Prostate gland (tissue), 2 donors: ENCODE measurements at regions not wholly inside any gene's neighbourhood (a gene's known extent, or its start where the extent isn't known, plus 50 kb on each side); places are given as distances from the start of the nearest gene placed in this dataset.

Experiments used
- DNase-seq: peaks from one replicate; pipeline ENCODE4 v3.0.0-alpha.2; 2019; ENCODE audit warnings: low spot score
- H3K27ac ChIP-seq, 2 donors: fragments of 200-600 bp; sonication (generic); 2 replicates each; pipeline ENCODE4 v1.5.1; 2017 to 2019
- H3K27me3 ChIP-seq: fragments of 200-600 bp; sonication (generic); replicated peaks from 2 replicates; pipeline ENCODE4 v1.5.1; 2019; ENCODE audit not compliant: insufficient read depth
- H3K36me3 ChIP-seq, 2 donors: fragments of 200-600 bp; sonication (generic); 1 replicate in 1 of 2; 2 replicates in 1 of 2; pipeline versions ENCODE4 v1.5.1 to v1.8.1; 2017 to 2019
- H3K4me1 ChIP-seq: fragments of 200-600 bp; sonication (generic); replicated peaks from 2 replicates; pipeline ENCODE4 v1.5.1; 2019
- H3K4me3 ChIP-seq, 2 donors: fragments of 200-600 bp; sonication (generic); 2 replicates each; pipeline ENCODE4 v1.5.1; 2017 to 2019
- H3K9me3 ChIP-seq: fragments of 200-600 bp; sonication (generic); 2 replicates; pipeline ENCODE4 v1.5.1; 2017
- CTCF ChIP-seq, 4 experiments: fragments of 200-600 bp in 2 of 4; fragments of 450-650 bp in 2 of 4; sonication (generic) in 2 of 4; IDR thresholded peaks; 1 replicate in 3 of 4; 2 replicates in 1 of 4; pipeline ENCODE4 v1.5.1; 2016 to 2019; ENCODE audit warnings: antibody characterized with exemption in 4 of 4, mild to moderate bottlenecking in 2 of 4, moderate library complexity in 2 of 4
- POLR2A ChIP-seq: fragments of 450-650 bp; IDR thresholded peaks from one replicate; pipeline ENCODE4 v1.6.1; 2016; ENCODE audit warnings: antibody characterized with exemption, mild to moderate bottlenecking
- POLR2AphosphoS5 ChIP-seq: sonication (generic); formaldehyde crosslinking; IDR thresholded peaks from one replicate; pipeline ENCODE4 v1.6.1; 2017; ENCODE audit warnings: antibody characterized with exemption
- WGBS: methylation state at CpG from one replicate; pipeline ENCODE4 v1.1.5; 2018; 5-methylcytosine and 5-hydroxymethylcytosine counted together
- intact Hi-C: fragments of 100-400 bp; cut with DNase I; formaldehyde crosslinking; loops from one replicate; pipeline ENCODE4 v1.14.2; 2022

GRCh38 chr20:40561187-40561586 is 127.8 kb downstream of the MAFB start:
- no peak overlapping the region for H3K27ac ChIP-seq
- no peaks in the 10 kb centered on the region for H3K27me3 ChIP-seq
- TF ChIP-seq POLR2AphosphoS5 (no peak), CTCF (IDR thresholded peaks at IDR 0.05) (no peak)
- no peak overlapping the region for H3K4me3 ChIP-seq
- no peak for DNase-seq
- H3K9me3 ChIP-seq = no peaks in the 10 kb centered on the region
- H3K36me3 ChIP-seq = no peaks in the 10 kb centered on the region
- intact Hi-C loops = no loop called here
- no peaks in the 10 kb centered on the region for H3K4me1 ChIP-seq
- 95% methylated on average over 3 of the region's 3 CpGs for WGBS

GRCh38 chr20:40558212-40558611 is 130.8 kb downstream of the MAFB start:
- H3K4me1 ChIP-seq = no peaks in the 10 kb centered on the region
- H3K27ac ChIP-seq = no peak overlapping the region
- TF ChIP-seq POLR2A = no peak
- TF ChIP-seq POLR2AphosphoS5 = no peak
- TF ChIP-seq CTCF (IDR thresholded peaks at IDR 0.05) = no peak
- DNase-seq = no peak
- no peaks in the 10 kb centered on the region for H3K9me3 ChIP-seq
- H3K36me3 ChIP-seq = no peaks in the 10 kb centered on the region
- H3K4me3 ChIP-seq = no peak overlapping the region
- intact Hi-C loops = no loop called here
- H3K27me3 ChIP-seq = no peaks in the 10 kb centered on the region

- no peak for DNase-seq
- no peaks in the 10 kb centered on the region for H3K27me3 ChIP-seq
- 100% methylated on average over 1 of the region's 1 CpG for WGBS
These were observed 137.9 kb downstream of the MAFB start for GRCh38 chr20:40551125-40551530.

GRCh38 chr20:40547483-40548091 is 141.4 kb downstream of the MAFB start:
- no peak for TF ChIP-seq POLR2AphosphoS5
- intact Hi-C loops = no loop called here
- no peaks in the 10 kb centered on the region for H3K27me3 ChIP-seq
- no peak for DNase-seq
- no peak overlapping the region for H3K27ac ChIP-seq
- no peak overlapping the region for H3K4me3 ChIP-seq
- H3K4me1 ChIP-seq = no peaks in the 10 kb centered on the region
- WGBS = 32% methylated on average over 2 of the region's 2 CpGs
- no peaks in the 10 kb centered on the region for H3K36me3 ChIP-seq
- H3K9me3 ChIP-seq = no peaks in the 10 kb centered on the region

More at GRCh38 chr20:40551125-40551530, 137.9 kb downstream of the MAFB start:
- H3K36me3 ChIP-seq = no peaks in the 10 kb centered on the region
- no peaks in the 10 kb centered on the region for H3K9me3 ChIP-seq
- intact Hi-C loops = no loop called here
- H3K27ac ChIP-seq = no peak overlapping the region
- no peak overlapping the region for H3K4me3 ChIP-seq
- no peak for TF ChIP-seq POLR2A
- no peak for TF ChIP-seq CTCF (IDR thresholded peaks at IDR 0.05)
- TF ChIP-seq POLR2AphosphoS5 = no peak
- no peaks in the 10 kb centered on the region for H3K4me1 ChIP-seq

- 80% methylated on average over 2 of the region's 2 CpGs for WGBS
- TF ChIP-seq POLR2AphosphoS5 (no peak), POLR2A (no peak), CTCF (IDR thresholded peaks at IDR 0.05) (no peak)
- H3K27ac ChIP-seq = no peak overlapping the region
- H3K27me3 ChIP-seq = no peaks in the 10 kb centered on the region
- DNase-seq = no peak
- no peak overlapping the region for H3K4me3 ChIP-seq
- intact Hi-C loops = no loop called here
- no peaks in the 10 kb centered on the region for H3K36me3 ChIP-seq
- H3K4me1 ChIP-seq = no peaks in the 10 kb centered on the region
- H3K9me3 ChIP-seq = no peaks in the 10 kb centered on the region
These were observed 143.6 kb downstream of the MAFB start for GRCh38 chr20:40545478-40545877.
